ENCODE measurements at regions not wholly inside any gene's neighbourhood (a gene's known extent, or its start where the extent isn't known, plus 50 kb on each side); places are given as distances from the start of the nearest gene placed in this dataset.
"Not testable (repeated sequence)": the region's sequence is repeated elsewhere in the genome, so short reads cannot be mapped to it uniquely, and the experiment has no call there.

GRCh38 chr7:138332850-138333249, 127.2 kb upstream of the TRIM24 start:
- not testable (repeated sequence) for TF ChIP-seq CTCF, POLR2A (IDR thresholded peaks at IDR 0.05)
